ENCODE measurements at regions not wholly inside any gene's neighbourhood (a gene's known extent, or its start where the extent isn't known, plus 50 kb on each side); places are given as distances from the start of the nearest gene placed in this dataset.

DNA sequence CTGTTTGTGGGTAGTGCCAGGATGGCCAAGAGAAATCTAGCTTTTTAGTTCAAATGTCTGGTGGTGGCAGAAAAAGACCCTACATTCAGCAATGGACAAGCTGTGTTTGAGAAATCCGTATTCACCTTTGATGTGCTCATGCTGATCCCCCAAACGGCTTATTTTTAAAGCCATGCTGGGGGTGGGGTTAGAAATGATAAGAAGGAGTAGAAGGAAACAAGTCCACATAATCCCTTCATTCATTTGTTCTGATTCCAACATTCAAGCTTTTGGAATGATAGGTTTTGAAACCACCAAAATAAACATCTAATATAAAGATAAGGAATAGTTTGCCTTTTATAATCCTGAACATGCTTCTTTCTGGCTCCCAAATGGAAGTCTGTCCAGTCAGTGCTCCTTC, 92.0 kb upstream of the DKK2 start:
- TF ChIP-seq POLR2AphosphoS5 (IDR thresholded peaks at IDR 0.05) (no peak), POLR2A (IDR thresholded peaks at IDR 0.05) (no peak)
- TF ChIP-seq, protein P1, sequence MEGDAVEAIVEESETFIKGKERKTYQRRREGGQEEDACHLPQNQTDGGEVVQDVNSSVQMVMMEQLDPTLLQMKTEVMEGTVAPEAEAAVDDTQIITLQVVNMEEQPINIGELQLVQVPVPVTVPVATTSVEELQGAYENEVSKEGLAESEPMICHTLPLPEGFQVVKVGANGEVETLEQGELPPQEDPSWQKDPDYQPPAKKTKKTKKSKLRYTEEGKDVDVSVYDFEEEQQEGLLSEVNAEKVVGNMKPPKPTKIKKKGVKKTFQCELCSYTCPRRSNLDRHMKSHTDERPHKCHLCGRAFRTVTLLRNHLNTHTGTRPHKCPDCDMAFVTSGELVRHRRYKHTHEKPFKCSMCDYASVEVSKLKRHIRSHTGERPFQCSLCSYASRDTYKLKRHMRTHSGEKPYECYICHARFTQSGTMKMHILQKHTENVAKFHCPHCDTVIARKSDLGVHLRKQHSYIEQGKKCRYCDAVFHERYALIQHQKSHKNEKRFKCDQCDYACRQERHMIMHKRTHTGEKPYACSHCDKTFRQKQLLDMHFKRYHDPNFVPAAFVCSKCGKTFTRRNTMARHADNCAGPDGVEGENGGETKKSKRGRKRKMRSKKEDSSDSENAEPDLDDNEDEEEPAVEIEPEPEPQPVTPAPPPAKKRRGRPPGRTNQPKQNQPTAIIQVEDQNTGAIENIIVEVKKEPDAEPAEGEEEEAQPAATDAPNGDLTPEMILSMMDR (IDR thresholded peaks at IDR 0.05) = no peak
